NCI-H774 (cell line): ENCODE measurements at regions not wholly inside any gene's neighbourhood (a gene's known extent, or its start where the extent isn't known, plus 50 kb on each side); places are given as distances from the start of the nearest gene placed in this dataset.
A peak's percentile ranks its signal among the peaks of the same experiment; 100 is the strongest.

Experiments
- DNase-seq: peaks from one replicate; lab custom pipeline; 2025; lab: John Stamatoyannopoulos, UW

- DNase-seq: no peak
Observed at GRCh38 chr5:30932273-30933017, 261.0 kb upstream of the CDH6 start.

DNA sequence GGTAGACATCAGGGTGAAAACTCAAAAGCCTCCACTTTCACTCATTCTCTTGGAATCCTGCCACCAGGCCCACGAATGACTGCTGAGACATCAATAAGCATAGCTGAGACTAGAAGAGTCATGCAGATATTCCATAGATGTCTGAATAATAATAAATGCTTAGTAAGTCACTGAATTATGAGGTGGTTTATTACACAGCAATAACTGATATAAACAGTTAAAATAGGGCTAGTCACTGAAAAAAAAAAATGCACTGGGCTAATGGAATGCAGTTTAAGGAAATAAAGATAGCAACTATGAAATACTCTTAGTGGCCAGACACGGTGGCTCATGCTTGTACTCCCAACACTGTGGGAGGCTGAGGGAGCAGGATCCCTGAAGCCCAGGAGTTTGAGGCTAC is 262.8 kb upstream of the CDH6 start:
- no peak for DNase-seq

- DNase-seq: no peak
Observed at GRCh38 chr5:30928956-30929355, 264.5 kb upstream of the CDH6 start.

GRCh38 chr5:30926218-30926617 is 267.3 kb upstream of the CDH6 start:
- no peak for DNase-seq

- no peak for DNase-seq
Observed at GRCh38 chr5:30921388-30921787, 272.1 kb upstream of the CDH6 start.

DNA sequence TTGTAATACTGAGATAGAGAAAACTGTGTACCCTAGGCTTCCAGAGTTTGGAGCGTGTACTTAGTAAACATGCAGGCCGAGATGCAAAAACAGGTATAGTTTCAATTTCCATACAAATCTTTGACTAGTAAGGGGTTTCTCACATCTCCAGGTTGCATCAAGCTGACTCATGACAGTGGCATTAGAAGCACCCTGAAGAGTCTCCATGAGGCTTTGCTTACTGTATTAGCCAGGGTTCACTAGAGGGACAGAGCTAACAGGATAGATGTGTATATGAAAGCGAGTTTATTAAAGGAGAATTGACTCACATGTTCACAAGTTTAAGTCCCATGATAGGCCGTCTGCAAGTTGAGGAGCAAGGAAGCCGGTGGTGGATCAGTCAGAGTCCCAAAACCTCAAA is 275.3 kb upstream of the CDH6 start:
- DNase-seq: no peak

DNA sequence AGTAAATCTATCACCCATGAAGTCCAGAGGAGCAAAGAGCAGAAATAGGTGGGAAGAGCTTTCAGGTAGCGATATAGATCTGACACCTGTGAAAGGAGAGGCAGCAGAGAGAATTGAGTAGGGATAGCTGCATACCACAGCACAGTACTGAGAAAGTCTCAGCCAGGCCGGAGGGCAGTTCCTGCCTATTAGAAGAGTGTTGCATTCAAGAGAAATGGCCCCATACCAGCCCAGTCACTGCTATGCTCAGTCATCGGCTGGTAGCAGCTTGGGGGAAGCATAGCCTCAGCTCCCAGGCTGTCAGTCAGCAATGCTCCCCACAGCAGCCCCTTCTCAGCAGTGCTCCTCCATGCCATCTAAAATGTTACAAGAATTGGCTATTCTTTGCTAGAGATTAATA is 285.1 kb upstream of the CDH6 start:
- DNase-seq: no peak

GRCh38 chr5:30900367-30900766 is 293.1 kb upstream of the CDH6 start:
- no peak for DNase-seq

- DNase-seq: no peak
Observed at GRCh38 chr5:30894811-30895210, 298.7 kb upstream of the CDH6 start.

DNA sequence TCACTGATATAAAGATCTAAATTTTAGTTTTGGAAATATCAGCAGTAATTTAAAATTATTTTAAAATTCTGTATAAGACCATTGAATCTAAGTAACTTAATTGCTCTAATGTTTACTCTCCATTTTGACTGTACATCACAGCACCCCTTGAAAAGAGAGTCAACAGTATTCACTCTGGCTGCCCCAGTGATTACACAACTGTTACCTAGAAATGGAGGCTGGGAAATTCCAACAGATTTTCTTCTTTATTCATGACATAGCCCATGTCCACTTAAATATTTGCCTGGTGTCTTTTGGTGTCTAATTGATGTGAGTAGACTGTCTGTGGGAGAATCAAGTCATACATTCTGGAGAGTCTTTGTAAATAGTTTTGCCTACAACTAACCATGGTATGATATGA is 301.8 kb upstream of the CDH6 start:
- DNase-seq: peak; percentile 62

DNA sequence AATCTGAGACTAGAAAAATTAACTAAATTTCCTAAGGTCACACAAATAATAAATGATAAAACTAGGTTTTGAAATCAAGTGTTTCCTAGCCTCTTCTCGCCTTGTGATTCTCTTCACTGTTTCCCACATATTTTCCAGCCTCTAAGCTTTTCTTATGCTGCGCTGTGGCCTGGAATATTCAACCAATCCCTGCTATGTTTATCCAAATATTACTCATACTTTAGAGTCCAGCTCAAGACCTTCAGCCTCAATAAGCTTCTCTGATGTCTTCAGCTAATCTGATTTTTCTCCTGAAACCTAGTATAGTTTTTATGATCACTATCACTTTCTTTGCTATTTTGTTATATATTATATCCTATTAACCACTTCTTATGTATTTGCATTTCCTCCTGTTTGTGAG is 303.1 kb upstream of the CDH6 start:
- no peak for DNase-seq

DNA sequence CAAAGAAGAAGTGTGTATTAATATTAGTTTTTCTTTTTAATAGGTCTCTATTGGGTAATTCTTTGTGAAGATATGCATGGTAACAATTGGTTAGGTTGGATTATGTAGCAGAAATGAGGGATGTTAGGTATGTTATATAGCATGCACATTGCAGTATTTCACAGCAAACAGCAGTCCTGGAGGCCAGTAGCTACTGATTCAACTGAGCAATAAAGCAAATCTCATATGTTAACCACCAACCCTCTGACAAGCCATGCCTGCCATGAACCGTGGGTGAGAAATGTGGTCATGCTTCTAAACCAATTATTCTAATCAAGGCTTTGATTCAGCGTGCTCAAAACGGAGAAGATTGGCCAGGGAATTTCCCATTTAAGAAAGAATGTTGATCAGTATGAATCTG is 313.0 kb upstream of the CDH6 start:
- DNase-seq: no peak

DNA sequence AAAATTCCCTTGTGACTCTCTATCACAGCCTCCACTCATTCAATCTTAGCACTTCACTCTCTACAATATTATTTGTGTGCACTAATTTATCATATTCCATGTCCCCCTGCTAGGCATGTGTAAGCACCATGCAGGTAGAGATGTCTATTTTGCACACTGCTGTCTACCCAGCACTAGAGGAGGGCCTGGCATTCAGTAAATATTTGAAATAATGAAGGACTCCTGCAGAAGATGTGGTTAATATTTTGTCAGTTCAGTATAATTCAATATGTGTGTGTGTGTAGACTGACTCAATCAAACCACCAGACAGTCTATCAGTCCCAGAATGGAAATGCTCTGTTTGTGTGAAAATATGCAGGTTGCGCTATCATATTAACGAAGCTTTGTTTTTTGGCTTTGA is 313.6 kb upstream of the CDH6 start:
- no peak for DNase-seq

DNA sequence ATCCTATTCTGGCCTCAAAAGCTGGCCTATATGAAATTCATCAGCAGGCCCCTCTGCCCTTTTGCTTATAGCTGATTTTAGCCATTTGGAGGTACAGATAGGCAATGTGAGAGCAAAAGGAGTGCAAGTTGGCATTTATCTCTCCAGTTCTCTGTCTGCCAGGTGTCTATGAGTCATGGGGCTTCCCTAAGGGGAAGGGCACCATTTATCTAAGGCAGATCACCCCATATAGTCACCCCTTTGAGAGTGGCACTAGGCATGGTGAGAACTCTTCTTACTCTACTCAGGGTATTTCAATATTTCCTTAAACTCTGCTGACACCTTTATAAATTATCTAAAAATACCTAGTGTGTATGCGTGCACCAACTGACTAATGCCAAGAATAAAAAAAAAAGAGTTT is 314.7 kb upstream of the CDH6 start:
- DNase-seq: no peak

DNA sequence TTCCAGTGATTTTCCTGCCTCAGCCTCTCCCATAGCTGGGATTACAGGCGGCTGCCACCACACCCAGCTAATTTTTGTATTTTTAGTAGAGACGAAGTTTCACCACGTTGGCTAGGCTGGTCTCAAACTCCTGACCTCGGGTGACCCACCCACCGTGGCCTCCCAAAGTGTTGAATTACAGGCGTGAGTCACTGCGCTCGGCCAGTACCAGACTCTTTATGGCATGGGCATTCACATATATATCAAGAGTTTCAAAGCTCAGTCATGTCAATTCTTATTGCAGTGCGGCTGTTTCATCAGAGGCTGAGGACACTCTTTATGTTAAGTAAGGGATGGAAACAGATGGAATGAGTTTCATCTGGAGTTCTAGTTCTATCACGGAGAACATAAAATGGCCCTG is 315.2 kb upstream of the CDH6 start:
- no peak for DNase-seq

- no peak for DNase-seq
Observed at GRCh38 chr5:30874241-30875034, 319.0 kb upstream of the CDH6 start.

DNA sequence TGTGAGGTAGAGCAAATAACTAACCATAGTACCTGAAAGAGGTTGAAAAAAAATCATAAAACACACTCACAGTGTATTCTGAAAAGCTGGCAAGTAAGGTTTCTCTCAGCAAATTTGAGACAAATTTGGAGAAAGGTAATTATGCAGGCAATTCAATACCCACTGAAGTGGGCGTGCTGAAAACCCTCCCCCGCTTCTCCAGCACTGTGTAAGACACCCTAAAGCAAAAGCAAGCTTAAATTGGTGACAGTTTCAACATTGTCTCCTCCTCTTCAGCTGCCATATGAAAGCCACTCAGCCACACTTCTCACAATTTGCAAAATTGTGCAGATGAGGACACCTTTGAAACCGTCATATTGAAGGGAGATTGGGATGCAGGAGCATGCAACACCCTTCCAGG is 322.3 kb upstream of the CDH6 start:
- no peak for DNase-seq

GRCh38 chr5:30867711-30868110 is 325.8 kb upstream of the CDH6 start:
- no peak for DNase-seq

GRCh38 chr5:30866142-30866541 is 327.3 kb upstream of the CDH6 start:
- DNase-seq: no peak

DNA sequence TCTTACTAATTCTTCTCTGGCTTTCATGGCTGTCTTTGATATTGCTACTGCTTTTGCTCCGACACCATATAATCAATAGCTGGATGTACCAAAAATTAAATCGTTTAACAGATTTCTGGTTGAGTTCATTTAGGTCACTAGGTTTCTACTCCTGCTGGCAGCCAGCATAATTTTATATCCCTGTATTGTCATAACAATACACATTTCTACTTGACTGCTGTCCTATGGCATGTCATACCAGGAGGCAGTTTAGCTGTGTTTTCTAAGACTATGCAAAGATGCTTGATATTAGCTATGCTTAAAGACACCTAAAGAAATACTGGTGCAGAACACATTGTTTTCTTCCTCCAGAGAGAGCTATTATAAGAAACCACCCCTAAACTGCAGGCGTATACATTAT is 337.2 kb upstream of the CDH6 start:
- DNase-seq: no peak

DNA sequence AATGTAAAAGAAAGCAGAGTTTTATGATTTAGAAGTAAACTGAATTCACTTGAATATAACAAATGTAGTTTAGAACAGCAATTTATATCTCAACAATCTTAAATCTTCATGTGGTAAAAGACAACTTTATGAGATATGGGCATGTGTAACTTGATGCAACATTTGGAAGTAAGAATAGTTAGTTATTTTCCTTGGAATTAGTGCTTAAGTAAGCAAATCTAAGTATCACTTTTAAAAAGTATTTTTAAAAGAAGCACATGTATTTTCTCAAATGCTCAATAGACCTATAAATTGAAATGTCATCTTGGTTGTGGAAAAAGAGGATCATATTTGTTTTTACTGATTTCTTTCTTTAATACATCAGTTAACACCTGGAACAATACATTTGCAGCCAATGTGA is 340.3 kb upstream of the CDH6 start:
- no peak for DNase-seq

DNA sequence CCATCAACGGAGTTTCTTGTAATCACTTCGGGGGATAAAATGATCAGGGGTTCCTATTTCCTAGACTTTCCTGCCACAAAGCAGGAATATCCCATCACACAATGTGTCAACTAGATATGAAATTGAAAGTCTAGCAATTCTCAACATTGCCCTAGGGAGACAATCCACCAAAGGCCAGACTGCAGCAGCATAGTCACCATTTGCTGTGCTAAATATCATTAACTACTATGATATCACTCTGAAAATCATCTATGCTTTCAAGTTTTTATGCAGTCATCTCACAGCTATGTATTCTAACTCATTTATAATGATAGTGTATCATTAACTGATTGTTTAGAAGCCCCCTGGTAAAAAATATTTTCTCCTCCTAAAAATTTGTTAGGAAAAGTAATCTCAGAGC is 342.6 kb upstream of the CDH6 start:
- DNase-seq: no peak

DNA sequence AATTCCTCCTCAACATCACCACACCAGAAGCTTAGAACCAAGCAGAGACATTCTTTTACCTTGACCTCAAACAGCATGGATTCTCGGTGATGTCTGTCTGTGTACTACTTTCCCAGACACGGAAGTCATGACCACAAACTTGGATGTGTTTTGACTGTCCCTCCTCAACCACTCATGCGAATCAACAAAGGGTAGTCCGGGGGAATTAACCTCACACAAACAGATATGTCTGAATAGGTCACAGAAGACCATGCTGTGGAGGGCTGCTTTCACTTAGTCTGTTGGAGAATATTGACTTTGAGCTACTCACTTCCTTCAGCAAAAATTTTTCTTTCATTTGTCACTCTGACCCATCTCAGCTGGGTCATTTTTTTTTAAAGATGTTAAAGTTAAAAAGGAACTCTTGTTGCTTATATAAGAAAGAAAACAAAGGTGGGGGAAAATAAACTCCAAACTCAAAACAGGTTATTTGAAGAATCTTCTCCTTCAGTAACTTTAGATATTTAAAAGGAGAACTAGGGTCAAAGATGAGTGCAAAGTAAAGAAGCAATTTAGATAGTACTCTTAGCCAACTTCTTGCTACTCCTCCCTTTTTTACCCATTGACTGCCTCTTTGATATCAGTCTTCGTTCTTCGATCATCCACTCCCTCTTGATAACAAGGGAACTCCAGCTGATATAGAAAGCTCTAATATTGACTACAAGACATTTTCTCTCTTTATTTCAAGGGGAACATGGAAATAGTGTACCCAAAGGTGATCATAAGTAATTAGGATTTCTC is 343.4 kb upstream of the CDH6 start:
- DNase-seq: no peak
